ENCODE measurements at regions not wholly inside any gene's neighbourhood (a gene's known extent, or its start where the extent isn't known, plus 50 kb on each side); places are given as distances from the start of the nearest gene placed in this dataset.

GRCh38 chr14:104277416-104278213, 139.2 kb downstream of the KIF26A start:
- TF ChIP-seq CTCF (conservative IDR thresholded peaks at IDR 0.05) (no peak), EZH2 (IDR thresholded peaks at IDR 0.05; ENCODE audit: low read depth) (no peak)
